HuH-7 (cell line): ENCODE measurements at regions not wholly inside any gene's neighbourhood (a gene's known extent, or its start where the extent isn't known, plus 50 kb on each side); places are given as distances from the start of the nearest gene placed in this dataset.
"Not testable (repeated sequence)": the region's sequence is repeated elsewhere in the genome, so short reads cannot be mapped to it uniquely, and the experiment has no call there.

ENCODE experiments used
- DNase-seq: peaks from one replicate; pipeline ENCODE4 v3.0.0; 2011; ENCODE audit warnings: low spot score

DNA sequence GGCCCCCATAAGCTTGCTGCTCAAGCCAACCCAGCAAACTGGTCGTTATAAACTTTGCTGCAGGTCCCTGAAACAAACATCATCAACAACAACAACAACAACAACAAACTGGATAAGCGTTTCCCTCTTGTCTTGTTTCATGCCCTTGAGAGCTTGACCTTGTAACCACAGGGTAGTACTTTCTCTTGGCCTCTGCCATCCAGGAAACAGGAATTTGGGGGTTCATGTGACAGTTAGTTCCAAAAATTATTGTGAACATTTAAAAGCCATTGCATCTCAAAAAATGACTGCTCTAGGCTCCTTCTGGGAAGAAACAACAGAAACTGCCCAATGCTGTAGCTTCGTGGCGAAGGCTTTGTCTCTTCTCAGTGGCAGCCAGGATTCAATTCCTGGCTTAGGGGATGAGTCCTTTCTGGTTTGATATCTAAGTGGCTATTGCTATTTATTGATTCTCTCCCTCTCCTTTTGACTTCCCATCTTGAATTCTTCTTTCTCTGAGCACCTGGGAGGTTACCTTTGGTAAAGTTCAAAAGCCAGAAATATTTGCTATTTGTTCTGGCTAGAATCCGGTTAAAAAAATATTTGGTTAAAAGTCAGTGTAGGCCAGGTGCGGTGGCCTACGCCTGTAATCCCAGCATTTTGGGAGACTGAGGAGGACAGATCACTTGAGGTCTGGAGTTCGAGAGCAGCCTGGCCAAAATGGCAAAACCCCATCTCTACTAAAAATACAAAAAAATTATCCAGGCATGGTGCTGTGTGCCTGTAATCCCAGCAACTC is 52.0 kb upstream of the CPM start:
- DNase-seq = no peak

- DNase-seq = not testable (repeated sequence)
Observed at GRCh38 chr12:68997526-68997925, 64.6 kb upstream of the CPM start.

DNA sequence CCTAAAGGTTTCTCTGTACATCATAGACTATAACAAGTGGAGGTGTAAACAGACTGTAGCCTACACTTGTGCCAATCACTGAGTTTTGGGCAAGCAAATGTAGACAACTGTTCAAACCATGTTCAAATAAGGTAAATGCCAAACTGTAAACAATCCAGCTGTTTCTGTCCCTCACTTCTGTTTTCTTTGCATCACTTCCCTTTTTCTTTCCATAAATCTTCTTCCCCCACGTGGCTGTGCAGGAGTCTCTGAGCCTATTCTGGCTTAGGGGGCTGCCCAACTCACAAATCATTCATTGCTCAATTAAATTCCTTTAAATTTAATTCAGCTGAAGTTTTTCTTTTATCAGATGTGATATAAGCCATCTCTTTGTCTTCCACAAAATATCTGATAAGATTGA is 65.1 kb upstream of the CPM start:
- DNase-seq = no peak

DNA sequence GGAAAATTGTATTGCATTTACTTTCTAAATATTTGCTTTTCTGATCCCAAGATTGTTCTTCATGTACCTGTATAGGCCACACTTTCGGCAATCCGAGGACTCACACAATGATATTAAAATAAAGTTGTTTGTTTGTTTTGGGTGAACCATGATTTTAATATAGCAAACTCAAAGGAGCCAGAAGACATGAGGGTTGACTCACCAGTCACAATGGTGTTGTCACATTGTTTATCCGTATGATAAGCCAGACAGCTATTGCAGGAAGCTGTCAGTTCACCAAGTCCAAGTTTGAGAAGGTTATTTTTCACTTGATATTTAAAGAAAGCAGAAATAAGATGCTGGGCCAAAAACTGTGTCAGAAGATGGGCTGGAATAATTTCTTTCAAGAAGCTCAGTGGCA is 67.1 kb upstream of the CPM start:
- no peak for DNase-seq

DNA sequence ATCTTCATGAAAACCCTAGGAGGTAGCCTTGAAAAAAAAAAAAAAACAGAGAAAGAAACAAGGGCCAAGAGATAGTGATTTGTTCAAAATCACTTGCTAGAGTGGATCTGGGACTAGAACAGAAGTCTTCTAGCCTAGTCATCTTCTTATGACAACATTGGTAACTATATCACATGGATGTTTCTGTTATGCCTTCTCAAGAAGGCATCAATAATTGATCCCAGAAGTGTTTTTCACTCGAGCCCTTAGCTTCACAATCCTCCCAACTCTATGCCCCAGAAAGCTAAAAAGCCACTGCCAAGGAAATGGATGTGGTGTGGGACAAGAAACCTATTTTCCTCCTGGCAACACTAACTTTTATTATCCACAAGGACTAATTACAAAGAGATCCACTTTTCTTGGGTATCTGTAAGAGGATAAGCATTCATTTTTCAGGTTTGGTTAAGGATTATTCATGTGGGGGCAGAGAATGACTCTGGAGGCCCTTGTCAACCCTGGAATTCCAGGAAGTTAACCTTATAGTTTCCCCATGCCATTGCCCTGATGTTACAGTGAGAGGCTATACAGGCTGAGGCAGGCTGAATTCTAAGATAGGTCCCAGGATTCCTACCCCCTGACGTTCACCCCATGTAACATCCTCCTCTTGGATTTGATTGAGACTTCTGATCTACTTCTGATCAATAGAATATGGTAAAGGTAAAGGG is 67.7 kb upstream of the CPM start:
- no peak for DNase-seq

- DNase-seq = no peak
Observed at GRCh38 chr12:69001251-69001650, 68.3 kb upstream of the CPM start.

- no peak for DNase-seq
Observed at GRCh38 chr12:69002969-69003368, 70.0 kb upstream of the CPM start.

GRCh38 chr12:69003991-69004390 is 71.0 kb upstream of the CPM start:
- no peak for DNase-seq

DNA sequence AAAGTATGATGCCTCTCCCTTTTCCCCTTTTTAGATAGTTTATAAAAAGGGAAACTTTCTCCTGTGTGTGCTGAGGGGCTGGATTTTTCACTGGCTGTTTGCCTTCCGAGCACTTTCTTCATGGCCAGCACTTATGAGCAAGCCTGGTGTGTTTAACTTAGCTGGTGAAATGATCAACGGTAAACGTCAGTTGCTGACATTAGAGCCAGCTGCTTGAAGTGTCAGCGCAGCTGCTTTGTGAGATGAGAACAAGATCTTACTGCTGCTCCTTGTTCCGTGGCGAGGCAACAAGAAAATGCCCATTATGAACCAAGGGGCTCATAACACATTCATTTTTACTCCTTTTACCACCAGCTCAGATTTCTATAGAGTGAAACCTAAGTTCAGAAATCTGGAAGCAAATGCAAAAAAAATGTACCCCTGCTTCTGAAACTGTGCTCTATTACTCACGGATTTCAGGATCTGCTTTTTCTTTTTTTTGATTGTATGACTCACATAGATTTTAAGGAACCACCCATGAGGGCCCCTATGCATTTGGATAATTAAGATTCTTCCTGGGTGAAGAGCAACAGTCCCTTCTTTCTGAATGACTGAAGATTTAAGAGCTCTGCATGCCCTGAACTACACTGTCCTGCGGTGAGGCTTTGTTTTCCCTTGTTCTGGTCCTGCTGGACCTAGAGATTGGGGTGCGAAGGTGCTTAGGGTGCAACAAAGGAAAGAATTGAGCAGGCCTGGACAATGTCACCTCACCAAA is 74.3 kb upstream of the CPM start:
- no peak for DNase-seq

DNA sequence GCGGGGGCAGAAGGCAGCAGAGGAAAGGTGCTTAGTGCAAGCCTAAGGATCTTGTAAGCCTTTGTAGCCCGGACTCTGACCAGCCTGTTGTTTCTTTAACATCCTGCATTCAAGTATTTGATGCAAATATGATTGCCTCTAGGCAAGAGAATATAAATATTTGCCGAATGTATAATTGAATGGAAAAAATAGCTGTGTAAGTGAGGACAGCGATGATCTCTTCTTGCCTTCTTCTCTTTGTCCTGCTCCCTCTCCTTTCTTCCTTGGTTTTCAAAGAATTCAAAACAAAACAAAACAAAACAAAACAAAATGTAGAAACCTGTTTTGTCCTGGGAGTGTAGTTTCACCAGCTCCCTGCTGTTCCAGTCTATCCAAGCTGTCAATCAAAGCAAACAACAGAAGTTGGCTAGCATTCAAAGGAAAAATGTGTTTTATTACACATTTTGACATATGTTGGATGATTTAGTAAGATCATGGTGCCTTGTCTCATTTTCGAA is 74.9 kb upstream of the CPM start:
- DNase-seq = no peak

GRCh38 chr12:69008520-69008919 is 75.5 kb upstream of the CPM start:
- DNase-seq = no peak

DNA sequence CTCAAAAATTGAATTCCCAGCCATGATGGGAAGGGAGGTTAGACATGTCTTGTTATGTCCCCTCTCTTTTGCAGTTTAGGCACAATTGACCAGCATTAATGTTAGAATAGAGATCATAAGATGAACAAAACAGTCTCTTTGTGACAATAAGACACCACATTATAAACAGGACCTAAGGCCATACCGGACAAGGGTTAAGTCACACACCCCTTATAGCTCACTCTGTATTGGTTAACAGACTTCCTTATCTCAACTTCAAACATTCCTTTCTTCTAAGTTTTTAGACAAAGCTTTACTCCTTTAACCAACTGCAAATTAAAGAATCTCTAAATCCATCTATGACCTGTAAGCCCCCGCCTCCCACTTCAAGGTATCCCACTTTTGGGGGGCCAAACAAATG is 81.1 kb upstream of the CPM start:
- no peak for DNase-seq

- DNase-seq = no peak
Observed at GRCh38 chr12:69015017-69015416, 82.0 kb upstream of the CPM start.

DNA sequence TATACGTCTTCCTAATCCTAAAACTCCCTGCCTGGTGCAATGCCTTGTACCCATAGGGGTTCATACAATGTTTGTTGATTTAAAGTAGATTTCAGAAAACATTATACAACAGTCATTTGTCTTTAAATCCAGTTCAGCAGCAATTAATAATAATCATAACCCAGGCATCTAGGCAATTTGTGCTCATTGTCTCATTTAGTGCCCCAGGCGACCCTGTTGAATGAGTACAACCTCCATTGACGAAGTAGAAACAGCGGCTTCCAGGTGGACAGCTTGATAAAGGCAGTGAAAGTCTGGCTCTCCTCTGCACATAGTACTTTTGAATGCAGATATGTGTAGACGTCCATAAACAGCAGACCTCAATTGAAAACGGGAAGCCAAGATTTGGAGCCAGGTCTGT is 82.9 kb upstream of the CPM start:
- DNase-seq = no peak

GRCh38 chr12:69019082-69019481 is 86.1 kb upstream of the CPM start:
- DNase-seq = no peak

DNA sequence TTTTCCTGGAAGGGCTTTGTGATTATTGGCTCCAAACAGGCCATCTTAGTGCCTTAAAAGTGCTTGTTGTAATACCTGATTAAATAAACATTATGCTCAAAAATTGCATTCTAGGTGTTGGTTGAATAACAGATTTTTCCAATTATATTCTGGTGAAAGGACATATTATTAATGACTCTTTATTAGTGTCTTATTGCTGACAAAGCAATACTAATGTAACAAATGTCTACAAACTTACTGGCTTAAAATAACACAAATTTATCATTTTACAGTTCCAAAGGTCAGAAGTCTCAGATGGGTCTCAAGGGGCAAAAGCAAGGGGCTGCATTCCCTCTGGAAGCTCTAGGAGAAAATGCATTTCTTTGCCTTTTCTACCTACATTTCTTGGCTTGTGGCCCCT is 86.9 kb upstream of the CPM start:
- no peak for DNase-seq

GRCh38 chr12:69022674-69023073 is 89.7 kb upstream of the CPM start:
- DNase-seq = no peak

DNA sequence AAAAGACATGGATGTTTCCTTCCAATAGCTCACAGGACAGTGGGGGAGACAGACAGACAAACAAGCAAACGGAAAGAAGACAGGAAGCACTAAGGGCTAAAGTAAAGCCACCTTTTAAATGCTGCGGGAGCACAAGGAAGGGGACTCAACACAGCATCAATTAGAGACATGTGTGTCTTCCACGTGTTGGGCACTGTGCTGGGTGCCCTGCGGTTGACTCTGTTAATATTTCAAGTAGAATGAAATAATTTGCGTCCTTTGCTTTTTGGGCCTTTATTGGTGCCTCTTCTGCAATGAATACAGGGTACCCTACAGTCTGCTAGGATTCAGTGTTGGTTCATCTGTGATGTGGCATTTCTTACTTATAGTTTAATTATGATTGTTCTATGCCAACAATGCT is 90.9 kb upstream of the CPM start:
- no peak for DNase-seq

- DNase-seq = no peak
Observed at GRCh38 chr12:69024413-69024812, 91.4 kb upstream of the CPM start.

DNA sequence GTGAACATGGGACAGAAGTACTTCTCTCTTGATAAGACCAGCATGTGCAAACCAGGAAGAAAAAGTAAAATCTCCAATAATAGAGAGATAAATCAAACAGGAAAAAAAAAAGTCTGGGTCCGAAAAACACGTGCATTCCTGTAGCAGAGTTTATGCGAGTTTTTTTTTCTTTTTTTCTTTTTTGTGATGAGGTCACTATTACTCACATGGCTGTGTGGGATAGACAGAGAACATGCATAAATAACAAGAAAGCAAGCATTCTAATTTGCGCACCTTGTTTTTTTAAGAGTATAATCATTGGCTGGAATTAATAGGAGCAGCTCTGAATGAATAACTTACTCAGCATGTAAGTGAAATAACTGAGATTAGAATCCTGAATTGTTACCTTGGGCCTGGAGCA is 91.9 kb upstream of the CPM start:
- DNase-seq = no peak

DNA sequence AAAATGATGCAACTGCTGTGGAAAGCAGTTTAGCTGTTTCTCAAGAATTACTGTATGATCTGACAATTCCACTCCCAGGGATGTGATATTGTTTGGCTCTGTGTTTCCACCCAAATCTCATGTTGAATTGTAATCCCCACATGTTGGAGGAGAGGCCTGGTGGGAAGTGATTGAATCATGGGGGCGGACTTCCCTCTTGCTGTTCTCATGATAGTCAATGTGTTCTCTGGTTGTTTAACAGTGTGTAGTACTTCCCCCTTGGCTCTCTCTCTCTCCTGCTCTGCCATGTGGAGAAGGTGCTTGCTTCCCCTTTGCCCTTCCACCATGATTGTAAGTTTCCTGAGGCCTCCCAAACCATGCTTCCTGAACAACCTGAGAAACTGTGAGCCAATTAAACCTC is 93.4 kb upstream of the CPM start:
- no peak for DNase-seq

DNA sequence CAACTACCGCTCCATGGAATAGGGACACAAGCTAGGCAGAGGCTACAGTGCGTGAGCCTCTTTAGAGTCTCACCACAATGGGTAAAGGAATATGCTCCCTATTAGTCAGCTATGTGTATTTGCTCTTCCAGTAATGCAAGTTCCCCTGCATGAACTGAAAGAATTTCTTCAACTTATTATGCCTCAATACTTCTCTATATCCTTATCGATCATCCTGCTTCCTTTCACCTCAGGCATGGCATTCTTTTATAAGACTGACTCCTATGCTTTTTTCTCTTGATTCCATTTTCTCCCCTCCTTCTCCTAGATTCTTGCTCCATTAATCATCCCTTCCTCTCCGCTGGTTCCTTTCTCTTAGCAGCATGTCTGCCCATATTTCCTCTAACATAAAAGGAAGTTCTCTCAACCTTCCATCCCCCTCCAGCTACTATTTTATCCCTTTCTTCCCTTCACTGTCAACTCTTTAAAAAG is 94.5 kb upstream of the CPM start:
- no peak for DNase-seq
